Endodermal cell (in vitro differentiated cells): ENCODE measurements at regions not wholly inside any gene's neighbourhood (a gene's known extent, or its start where the extent isn't known, plus 50 kb on each side); places are given as distances from the start of the nearest gene placed in this dataset.

Experiments
- DNase-seq: peaks from one replicate; pipeline ENCODE4 v3.0.0-alpha.2; 2017
- H3K27ac ChIP-seq: 2 replicates; pipeline ENCODE4 v1.5.1; 2013; ENCODE audit warnings: mild to moderate bottlenecking, low read depth, low read length, moderate library complexity
- H3K27me3 ChIP-seq: 2 replicates; pipeline ENCODE4 v1.6.1; 2013; ENCODE audit warnings: mild to moderate bottlenecking, low read length, moderate library complexity; ENCODE audit not compliant: insufficient read depth, control insufficient read depth, poor library complexity, severe bottlenecking
- H3K36me3 ChIP-seq: 2 replicates; pipeline ENCODE4 v1.7.0; 2013; ENCODE audit warnings: mild to moderate bottlenecking, low read length, moderate library complexity; ENCODE audit not compliant: control insufficient read depth, insufficient read depth
- H3K4me1 ChIP-seq: one replicate; pipeline ENCODE4 v1.7.0; 2013; ENCODE audit warnings: low read length; ENCODE audit not compliant: control insufficient read depth, insufficient read depth
- H3K4me3 ChIP-seq: 2 replicates; pipeline ENCODE4 v1.5.1; 2013; ENCODE audit warnings: mild to moderate bottlenecking, low read length, moderate library complexity
- H3K9ac ChIP-seq: 2 replicates; pipeline ENCODE4 v1.6.1; 2013; ENCODE audit warnings: mild to moderate bottlenecking, low read length, moderate library complexity; ENCODE audit not compliant: poor library complexity, severe bottlenecking; ENCODE audit errors: extremely low read depth
- H3K9me3 ChIP-seq: 2 replicates; pipeline ENCODE4 v1.6.1; 2013; ENCODE audit warnings: mild to moderate bottlenecking, low read length, moderate library complexity; ENCODE audit not compliant: control insufficient read depth
- H3K27ac Mint-ChIP-seq: 2 replicates; pipeline ENCODE4 v1.8.0; 2020; ENCODE audit warnings: mixed read lengths
- H3K27me3 Mint-ChIP-seq: 2 replicates; pipeline ENCODE4 v1.8.0; 2021; ENCODE audit warnings: mild to moderate bottlenecking, mixed read lengths; ENCODE audit not compliant: insufficient read depth
- H3K36me3 Mint-ChIP-seq: 2 replicates; pipeline ENCODE4 v1.8.0; 2020; ENCODE audit warnings: low read depth, mixed read lengths
- H3K4me1 Mint-ChIP-seq: 2 replicates; pipeline ENCODE4 v1.8.0; 2020; ENCODE audit warnings: mixed read lengths
- H3K4me3 Mint-ChIP-seq: 2 replicates; pipeline ENCODE4 v1.8.0; 2020; ENCODE audit warnings: mild to moderate bottlenecking, moderate library complexity, mixed read lengths
- H3K9me3 Mint-ChIP-seq: 2 replicates; pipeline ENCODE4 v1.8.0; 2020; ENCODE audit warnings: mild to moderate bottlenecking, mixed read lengths
- WGBS, 2 experiments: methylation state at CpG; one replicate each; pipeline versions ENCODE4 v1.1.5 to v1.1.7; 2013; ENCODE audit warnings: missing lambda C conversion rate in 2 of 2, mixed read lengths in 1 of 2; ENCODE audit not compliant: insufficient coverage in 1 of 2, insufficient read length in 1 of 2; 5-methylcytosine and 5-hydroxymethylcytosine counted together
- TF ChIP-seq, protein P1 (sequence below): fragments of 200-600 bp; sonication (generic); conservative IDR thresholded peaks from 2 replicates; pipeline ENCODE4 v1.5.0; 2021; ENCODE audit warnings: antibody characterized with exemption, mild to moderate bottlenecking

DNA sequence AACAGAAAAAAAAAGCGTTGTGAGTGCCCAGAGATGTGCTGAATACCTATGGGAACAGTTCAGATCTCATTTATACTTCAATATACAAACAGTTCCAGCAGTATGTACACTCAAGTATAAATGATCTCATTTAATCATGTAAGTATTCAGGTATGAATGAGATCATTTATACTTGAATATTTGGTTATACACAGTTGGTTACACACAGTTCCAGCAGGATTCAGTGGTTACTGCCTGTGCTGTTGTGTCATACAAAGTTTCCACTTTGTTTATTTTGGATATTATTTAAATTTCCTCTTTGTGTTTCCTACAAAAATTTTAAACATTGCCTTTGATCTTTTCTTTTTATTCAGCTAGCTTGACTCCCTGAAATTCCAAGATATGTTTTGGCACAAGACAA, 293.5 kb upstream of the SLC39A10 start:
- H3K4me1 ChIP-seq, result no peaks in the 10 kb centered on the region
- no peak overlapping the region for H3K4me3 ChIP-seq
- no peak overlapping the region for H3K27ac Mint-ChIP-seq
- no peaks in the 10 kb centered on the region for H3K27me3 Mint-ChIP-seq
- TF ChIP-seq, protein P1, sequence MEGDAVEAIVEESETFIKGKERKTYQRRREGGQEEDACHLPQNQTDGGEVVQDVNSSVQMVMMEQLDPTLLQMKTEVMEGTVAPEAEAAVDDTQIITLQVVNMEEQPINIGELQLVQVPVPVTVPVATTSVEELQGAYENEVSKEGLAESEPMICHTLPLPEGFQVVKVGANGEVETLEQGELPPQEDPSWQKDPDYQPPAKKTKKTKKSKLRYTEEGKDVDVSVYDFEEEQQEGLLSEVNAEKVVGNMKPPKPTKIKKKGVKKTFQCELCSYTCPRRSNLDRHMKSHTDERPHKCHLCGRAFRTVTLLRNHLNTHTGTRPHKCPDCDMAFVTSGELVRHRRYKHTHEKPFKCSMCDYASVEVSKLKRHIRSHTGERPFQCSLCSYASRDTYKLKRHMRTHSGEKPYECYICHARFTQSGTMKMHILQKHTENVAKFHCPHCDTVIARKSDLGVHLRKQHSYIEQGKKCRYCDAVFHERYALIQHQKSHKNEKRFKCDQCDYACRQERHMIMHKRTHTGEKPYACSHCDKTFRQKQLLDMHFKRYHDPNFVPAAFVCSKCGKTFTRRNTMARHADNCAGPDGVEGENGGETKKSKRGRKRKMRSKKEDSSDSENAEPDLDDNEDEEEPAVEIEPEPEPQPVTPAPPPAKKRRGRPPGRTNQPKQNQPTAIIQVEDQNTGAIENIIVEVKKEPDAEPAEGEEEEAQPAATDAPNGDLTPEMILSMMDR, result no peak
- no peak overlapping the region for H3K9ac ChIP-seq
- H3K4me1 Mint-ChIP-seq, result no peaks in the 10 kb centered on the region
- H3K4me3 Mint-ChIP-seq, result no peak overlapping the region
- no peak overlapping the region for H3K27ac ChIP-seq
- DNase-seq, result no peak
- no peaks in the 10 kb centered on the region for H3K9me3 ChIP-seq
- no peaks in the 10 kb centered on the region for H3K9me3 Mint-ChIP-seq
- no peaks in the 10 kb centered on the region for H3K36me3 ChIP-seq
- no peaks in the 10 kb centered on the region for H3K36me3 Mint-ChIP-seq
- WGBS, 2 experiments, result 100% methylated on average over 1 of the region's 1 CpG; no CpG with 5 or more reads in 1 of the 2 experiments
- no peaks in the 10 kb centered on the region for H3K27me3 ChIP-seq

DNA sequence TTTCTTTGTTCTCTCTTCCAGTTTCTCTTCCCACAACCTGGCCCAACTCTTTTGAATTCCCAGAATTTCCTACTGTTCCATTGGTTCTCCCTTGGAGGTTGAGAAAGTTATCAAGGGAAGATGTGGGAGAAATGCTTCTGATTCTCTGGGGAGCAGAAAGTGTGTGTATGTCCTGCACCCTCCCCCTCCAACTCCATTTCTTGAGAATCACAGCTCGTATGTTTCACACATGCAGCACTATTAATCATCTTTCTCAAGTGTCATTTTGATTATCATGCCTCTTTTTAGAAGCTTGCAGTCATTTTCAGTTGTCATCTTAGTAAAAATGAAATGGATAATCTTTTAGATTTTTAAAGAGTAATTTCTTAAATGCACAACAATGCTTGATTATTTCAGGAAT, 296.8 kb upstream of the SLC39A10 start:
- WGBS, 2 experiments, result 80% methylated on average over 1 of the region's 1 CpG; no CpG with 5 or more reads in 1 of the 2 experiments
- H3K9me3 ChIP-seq, result peaks cover 4% of the 10 kb centered on the region
- no peaks in the 10 kb centered on the region for H3K27me3 ChIP-seq
- Mint-ChIP-seq H3K27me3 (no peaks in the 10 kb centered on the region), H3K4me1 (no peaks in the 10 kb centered on the region), H3K27ac (no peak overlapping the region), H3K4me3 (no peak overlapping the region), H3K36me3 (no peaks in the 10 kb centered on the region), H3K9me3 (no peaks in the 10 kb centered on the region)
- no peaks in the 10 kb centered on the region for H3K36me3 ChIP-seq
- H3K9ac ChIP-seq, result no peak overlapping the region
- no peak overlapping the region for H3K27ac ChIP-seq
- TF ChIP-seq, protein P1, result no peak
- H3K4me1 ChIP-seq, result no peaks in the 10 kb centered on the region
- no peak overlapping the region for H3K4me3 ChIP-seq
- DNase-seq, result no peak

DNA sequence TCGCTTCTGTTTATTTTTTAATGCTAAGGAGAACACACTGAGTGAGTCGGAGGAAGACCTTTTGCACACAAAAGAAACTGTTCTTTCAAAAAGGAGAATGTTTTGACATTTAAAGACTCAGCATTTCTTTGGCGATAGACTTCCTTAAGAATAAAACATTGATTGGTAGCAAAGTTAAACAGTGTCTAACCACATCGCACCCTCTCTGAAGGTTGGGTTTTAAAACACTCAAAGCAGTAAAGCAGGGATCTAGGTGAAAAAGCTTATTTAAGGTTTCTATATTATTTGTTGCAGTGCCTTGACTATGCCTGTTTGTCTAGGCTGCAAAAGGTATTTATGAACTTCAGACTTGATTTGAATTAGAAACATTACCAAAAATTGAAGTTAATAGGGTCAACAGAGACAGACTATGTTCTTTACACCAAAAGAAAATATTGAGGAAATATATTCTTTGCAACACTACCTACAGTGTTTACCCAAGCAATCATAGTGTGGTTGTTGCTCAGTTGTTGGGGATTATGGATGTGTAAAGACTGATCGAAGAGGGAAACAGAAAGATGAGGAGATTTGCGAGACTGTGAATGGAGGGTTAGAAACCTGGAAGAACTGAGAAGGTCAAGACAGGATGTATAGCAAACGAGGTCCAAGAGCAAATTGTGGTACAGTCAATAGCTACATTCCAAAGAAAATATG, 297.8 kb upstream of the SLC39A10 start:
- Histone ChIP-seq H3K9me3 (peaks cover 4% of the 10 kb centered on the region), H3K9ac (no peak overlapping the region), H3K4me3 (no peak overlapping the region), H3K27me3 (no peaks in the 10 kb centered on the region), H3K4me1 (no peaks in the 10 kb centered on the region), H3K27ac (no peak overlapping the region), H3K36me3 (no peaks in the 10 kb centered on the region)
- Mint-ChIP-seq H3K27ac (no peak overlapping the region), H3K4me3 (no peak overlapping the region), H3K9me3 (no peaks in the 10 kb centered on the region), H3K4me1 (no peaks in the 10 kb centered on the region), H3K27me3 (no peaks in the 10 kb centered on the region), H3K36me3 (no peaks in the 10 kb centered on the region)
- WGBS, 2 experiments, result 90 to 95% methylated on average over 5 to 7 of the region's 7 CpGs
- no peak for DNase-seq
- TF ChIP-seq, protein P1, result no peak
